WTC11 (cell line): ENCODE measurements at regions not wholly inside any gene's neighbourhood (a gene's known extent, or its start where the extent isn't known, plus 50 kb on each side); places are given as distances from the start of the nearest gene placed in this dataset.

Experiments
- ELF4 ChIP-seq: sonication (generic); formaldehyde crosslinking; IDR thresholded peaks from 2 replicates; pipeline ENCODE4 v1.8.1; 2022; ENCODE audit warnings: low read depth, mild to moderate bottlenecking, moderate library complexity, missing genetic modification reagents
- GABPB1 ChIP-seq: sonication (generic); formaldehyde crosslinking; IDR thresholded peaks from 2 replicates; pipeline ENCODE4 v1.8.1; 2023; ENCODE audit warnings: mild to moderate bottlenecking, missing genetic modification reagents
- IRF1 ChIP-seq: sonication (generic); formaldehyde crosslinking; IDR thresholded peaks from 2 replicates; pipeline ENCODE4 v1.8.0; 2023; ENCODE audit warnings: missing genetic modification reagents
- NFE2L1 ChIP-seq: sonication (generic); formaldehyde crosslinking; IDR thresholded peaks from 2 replicates; pipeline ENCODE4 v1.8.1; 2023; ENCODE audit warnings: missing genetic modification reagents
- ZBTB21 ChIP-seq: sonication (generic); formaldehyde crosslinking; IDR thresholded peaks from 2 replicates; pipeline ENCODE4 v1.8.1; 2023; ENCODE audit warnings: mild to moderate bottlenecking, missing genetic modification reagents, borderline replicate concordance
- TF ChIP-seq, protein P1 (sequence below): sonication (generic); formaldehyde crosslinking; IDR thresholded peaks from 2 replicates; pipeline ENCODE4 v1.8.0; 2022; ENCODE audit warnings: mild to moderate bottlenecking, missing genetic modification reagents
- TF ChIP-seq, protein P2 (sequence below): sonication (generic); formaldehyde crosslinking; IDR thresholded peaks from 2 replicates; pipeline ENCODE4 v1.8.0; 2022; ENCODE audit warnings: missing genetic modification reagents
- TF ChIP-seq, protein P3 (sequence below): fragments of 200-600 bp; IDR thresholded peaks from 2 replicates; pipeline ENCODE4 v1.8.0; 2022; ENCODE audit warnings: antibody characterized with exemption

DNA sequence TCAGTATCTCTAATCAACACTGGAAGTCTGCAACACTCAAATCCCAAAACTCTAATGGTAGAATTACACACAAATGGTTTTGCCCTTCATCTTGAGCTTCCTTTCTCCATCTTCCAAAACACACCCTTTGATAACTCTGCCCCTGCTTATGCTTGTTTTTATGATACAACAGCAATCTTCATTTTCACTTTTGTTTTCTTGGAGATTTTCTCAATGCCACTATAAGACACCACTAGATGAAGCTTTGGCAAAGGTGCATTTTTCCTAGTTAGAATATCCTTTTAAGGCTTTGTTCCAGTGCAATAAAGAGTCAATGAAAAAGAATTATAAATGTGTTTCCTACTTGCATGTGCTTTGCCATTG lies 472.4 kb upstream of the NWD2 start:
- TF ChIP-seq NFE2L1 (CRISPR knock-in tag) (no peak), ZBTB21 (CRISPR knock-in tag) (no peak), ELF4 (CRISPR knock-in tag) (no peak), GABPB1 (no peak), IRF1 (CRISPR knock-in tag) (no peak)
- TF ChIP-seq, protein P1, sequence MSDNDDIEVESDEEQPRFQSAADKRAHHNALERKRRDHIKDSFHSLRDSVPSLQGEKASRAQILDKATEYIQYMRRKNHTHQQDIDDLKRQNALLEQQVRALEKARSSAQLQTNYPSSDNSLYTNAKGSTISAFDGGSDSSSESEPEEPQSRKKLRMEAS (CRISPR knock-in tag) = no peak
- TF ChIP-seq, protein P2, sequence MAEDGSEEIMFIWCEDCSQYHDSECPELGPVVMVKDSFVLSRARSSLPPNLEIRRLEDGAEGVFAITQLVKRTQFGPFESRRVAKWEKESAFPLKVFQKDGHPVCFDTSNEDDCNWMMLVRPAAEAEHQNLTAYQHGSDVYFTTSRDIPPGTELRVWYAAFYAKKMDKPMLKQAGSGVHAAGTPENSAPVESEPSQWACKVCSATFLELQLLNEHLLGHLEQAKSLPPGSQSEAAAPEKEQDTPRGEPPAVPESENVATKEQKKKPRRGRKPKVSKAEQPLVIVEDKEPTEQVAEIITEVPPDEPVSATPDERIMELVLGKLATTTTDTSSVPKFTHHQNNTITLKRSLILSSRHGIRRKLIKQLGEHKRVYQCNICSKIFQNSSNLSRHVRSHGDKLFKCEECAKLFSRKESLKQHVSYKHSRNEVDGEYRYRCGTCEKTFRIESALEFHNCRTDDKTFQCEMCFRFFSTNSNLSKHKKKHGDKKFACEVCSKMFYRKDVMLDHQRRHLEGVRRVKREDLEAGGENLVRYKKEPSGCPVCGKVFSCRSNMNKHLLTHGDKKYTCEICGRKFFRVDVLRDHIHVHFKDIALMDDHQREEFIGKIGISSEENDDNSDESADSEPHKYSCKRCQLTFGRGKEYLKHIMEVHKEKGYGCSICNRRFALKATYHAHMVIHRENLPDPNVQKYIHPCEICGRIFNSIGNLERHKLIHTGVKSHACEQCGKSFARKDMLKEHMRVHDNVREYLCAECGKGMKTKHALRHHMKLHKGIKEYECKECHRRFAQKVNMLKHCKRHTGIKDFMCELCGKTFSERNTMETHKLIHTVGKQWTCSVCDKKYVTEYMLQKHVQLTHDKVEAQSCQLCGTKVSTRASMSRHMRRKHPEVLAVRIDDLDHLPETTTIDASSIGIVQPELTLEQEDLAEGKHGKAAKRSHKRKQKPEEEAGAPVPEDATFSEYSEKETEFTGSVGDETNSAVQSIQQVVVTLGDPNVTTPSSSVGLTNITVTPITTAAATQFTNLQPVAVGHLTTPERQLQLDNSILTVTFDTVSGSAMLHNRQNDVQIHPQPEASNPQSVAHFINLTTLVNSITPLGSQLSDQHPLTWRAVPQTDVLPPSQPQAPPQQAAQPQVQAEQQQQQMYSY (CRISPR knock-in tag) = no peak
- TF ChIP-seq, protein P3, sequence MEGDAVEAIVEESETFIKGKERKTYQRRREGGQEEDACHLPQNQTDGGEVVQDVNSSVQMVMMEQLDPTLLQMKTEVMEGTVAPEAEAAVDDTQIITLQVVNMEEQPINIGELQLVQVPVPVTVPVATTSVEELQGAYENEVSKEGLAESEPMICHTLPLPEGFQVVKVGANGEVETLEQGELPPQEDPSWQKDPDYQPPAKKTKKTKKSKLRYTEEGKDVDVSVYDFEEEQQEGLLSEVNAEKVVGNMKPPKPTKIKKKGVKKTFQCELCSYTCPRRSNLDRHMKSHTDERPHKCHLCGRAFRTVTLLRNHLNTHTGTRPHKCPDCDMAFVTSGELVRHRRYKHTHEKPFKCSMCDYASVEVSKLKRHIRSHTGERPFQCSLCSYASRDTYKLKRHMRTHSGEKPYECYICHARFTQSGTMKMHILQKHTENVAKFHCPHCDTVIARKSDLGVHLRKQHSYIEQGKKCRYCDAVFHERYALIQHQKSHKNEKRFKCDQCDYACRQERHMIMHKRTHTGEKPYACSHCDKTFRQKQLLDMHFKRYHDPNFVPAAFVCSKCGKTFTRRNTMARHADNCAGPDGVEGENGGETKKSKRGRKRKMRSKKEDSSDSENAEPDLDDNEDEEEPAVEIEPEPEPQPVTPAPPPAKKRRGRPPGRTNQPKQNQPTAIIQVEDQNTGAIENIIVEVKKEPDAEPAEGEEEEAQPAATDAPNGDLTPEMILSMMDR = no peak
